ENCODE measurements at regions not wholly inside any gene's neighbourhood (a gene's known extent, or its start where the extent isn't known, plus 50 kb on each side); places are given as distances from the start of the nearest gene placed in this dataset.

GRCh38 chr15:70238917-70239316 lies 141.2 kb upstream of the TLE3 start:
- Histone ChIP-seq H2BK120ac (ENCODE audit: low read depth, low read length) (no peak overlapping the region), H3K4me3 (ENCODE audit: insufficient read depth, low read depth, low read length) (no peak overlapping the region), H4K5ac (ENCODE audit: low read depth, low read length) (no peak overlapping the region), H4K20me1 (ENCODE audit: insufficient read depth, low read length) (no peaks in the 10 kb centered on the region), H2BK20ac (ENCODE audit: low read depth, low read length) (no peak overlapping the region), H3K27ac (ENCODE audit: insufficient read depth, low read length) (no peak overlapping the region), H3K56ac (ENCODE audit: extremely low read depth, insufficient read depth, low read length) (no peak overlapping the region), H3K18ac (ENCODE audit: low read depth, low read length) (no peak overlapping the region), H2BK5ac (ENCODE audit: low read depth, low read length, poor library complexity, severe bottlenecking) (no peak overlapping the region), H3K36me3 (ENCODE audit: control insufficient read depth, insufficient read depth, low read length) (no peaks in the 10 kb centered on the region), H2BK15ac (ENCODE audit: low read depth, low read length) (no peak overlapping the region), H3K4ac (ENCODE audit: low read depth, low read length) (no peak overlapping the region), H3K27me3 (ENCODE audit: control insufficient read depth, insufficient read depth, low read length) (peaks cover 43% of the 10 kb centered on the region), H3K4me1 (ENCODE audit: control insufficient read depth, insufficient read depth, low read length) (peaks cover 2% of the 10 kb centered on the region; the same call in 1 of the 2 replicates), H4K91ac (ENCODE audit: insufficient read depth, low read depth, low read length) (no peak overlapping the region), H3K9me3 (ENCODE audit: control insufficient read depth, insufficient read depth, low read length) (no peaks in the 10 kb centered on the region), H3K9ac (ENCODE audit: low read depth, low read length) (no peak overlapping the region), H2AK5ac (ENCODE audit: low read depth, low read length) (no peak overlapping the region), H2AFZ (replicated peaks; ENCODE audit: low read length, poor library complexity) (no peak overlapping the region), H3K14ac (replicated peaks; ENCODE audit: low read depth, low read length) (no peak overlapping the region), H3K9me1 (ENCODE audit: insufficient read depth, low read length) (no peaks in the 10 kb centered on the region), H2AK9ac (replicated peaks; ENCODE audit: low read depth, low read length, poor library complexity) (no peak overlapping the region), H3K4me2 (ENCODE audit: low read depth, low read length) (no peak overlapping the region), H3K23ac (ENCODE audit: low read depth, low read length) (no peak overlapping the region), H3K79me1 (ENCODE audit: low read depth in 1 of 2, low read length in 2 of 2) (no peaks in the 10 kb centered on the region), H4K8ac (ENCODE audit: low read depth in 2 of 2, low read length in 2 of 2) (no peak overlapping the region)
- ChIA-PET CTCF (no interaction called here), POLR2A (ENCODE audit: unreplicated experiment) (no interaction called here)
- intact Hi-C loops (cut with micrococcal nuclease), result no loop called here
- TF ChIP-seq FOS (IDR thresholded peaks at IDR 0.05; ENCODE audit: low read depth, low read length), result no peak
- TF ChIP-seq POLR2A (IDR thresholded peaks at IDR 0.05; ENCODE audit: low read depth, low read length), result no peak
- TF ChIP-seq SMC3 (IDR thresholded peaks at IDR 0.05; ENCODE audit: low read depth, low read length), result no peak
- TF ChIP-seq NFE2L2 (IDR thresholded peaks at IDR 0.05; ENCODE audit: low read depth, low read length), result no peak
- no peak for TF ChIP-seq CEBPB (IDR thresholded peaks at IDR 0.05; ENCODE audit: low read depth, low read length)
- no peak for TF ChIP-seq RAD21 (IDR thresholded peaks at IDR 0.05; ENCODE audit: low read length)
- TF ChIP-seq MAZ (IDR thresholded peaks at IDR 0.05; ENCODE audit: borderline replicate concordance, low read depth, low read length), result no peak
- dilution Hi-C loops (cut with HindIII; ENCODE audit: low sequenced_read_pairs, unreplicated experiment), result no loop called here
- in situ Hi-C loops (cut with MboI; ENCODE audit: low sequenced_read_pairs), result no loop called here
- BruUV-seq (replicated peaks), result no TSS peak
- ATAC-seq (ENCODE audit: low read depth) (no peak), DNase-seq (no peak)
- 100% methylated on average over 2 of the region's 3 CpGs; no CpG with 5 or more reads in 1 of the 2 experiments for WGBS, 2 experiments (ENCODE audit: extremely low coverage in 2 of 2, insufficient read length in 1 of 2)
